Mesothelial cell of epicardium (in vitro differentiated cells): ENCODE measurements at regions not wholly inside any gene's neighbourhood (a gene's known extent, or its start where the extent isn't known, plus 50 kb on each side); places are given as distances from the start of the nearest gene placed in this dataset.

ENCODE experiments used
- DNase-seq, 2 experiments: peaks; one replicate each; pipeline ENCODE4 v3.0.0; 2021; ENCODE audit warnings: low spot score in 2 of 2; ENCODE audit not compliant: unreplicated experiment in 2 of 2
- H3K27ac Mint-ChIP-seq: 2 replicates; pipeline ENCODE4 v1.8.0; 2021; ENCODE audit warnings: mixed read lengths
- H3K27me3 Mint-ChIP-seq: 2 replicates; pipeline ENCODE4 v1.8.0; 2021; ENCODE audit warnings: low read depth, mixed read lengths
- H3K36me3 Mint-ChIP-seq: 2 replicates; pipeline ENCODE4 v1.8.0; 2021; ENCODE audit warnings: mixed read lengths
- H3K4me1 Mint-ChIP-seq: 2 replicates; pipeline ENCODE4 v1.8.0; 2021; ENCODE audit warnings: mixed read lengths
- H3K4me3 Mint-ChIP-seq: 2 replicates; pipeline ENCODE4 v1.8.0; 2021; ENCODE audit warnings: mild to moderate bottlenecking, moderate library complexity, mixed read lengths
- H3K9me3 Mint-ChIP-seq: 2 replicates; pipeline ENCODE4 v1.8.0; 2021; ENCODE audit warnings: mixed read lengths
- TF ChIP-seq, protein P1 (sequence below): fragments of 200-600 bp; sonication (generic); IDR thresholded peaks from one replicate; pipeline ENCODE4 v1.5.0; 2021; ENCODE audit warnings: antibody characterized with exemption; ENCODE audit not compliant: unreplicated experiment

DNA sequence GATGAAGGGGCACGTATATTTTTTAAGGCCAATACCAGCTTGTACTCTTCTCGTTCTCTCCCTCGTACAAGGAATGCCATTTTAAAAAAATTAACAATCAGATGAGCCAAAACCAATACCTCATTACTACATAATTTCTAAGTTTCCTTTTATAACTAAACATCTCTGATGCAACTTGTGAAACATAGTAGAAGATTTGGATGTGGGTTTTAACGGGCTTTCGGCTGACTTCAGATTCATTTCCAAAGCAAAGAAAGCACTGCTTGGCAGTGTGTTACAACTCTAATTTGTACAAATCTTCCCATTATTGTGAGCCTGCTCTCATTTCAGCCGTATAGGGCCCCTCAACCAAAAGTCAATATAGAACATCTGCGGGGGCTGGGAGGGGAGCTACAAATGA lies 99.1 kb upstream of the TMCC3 start:
- TF ChIP-seq, protein P1, sequence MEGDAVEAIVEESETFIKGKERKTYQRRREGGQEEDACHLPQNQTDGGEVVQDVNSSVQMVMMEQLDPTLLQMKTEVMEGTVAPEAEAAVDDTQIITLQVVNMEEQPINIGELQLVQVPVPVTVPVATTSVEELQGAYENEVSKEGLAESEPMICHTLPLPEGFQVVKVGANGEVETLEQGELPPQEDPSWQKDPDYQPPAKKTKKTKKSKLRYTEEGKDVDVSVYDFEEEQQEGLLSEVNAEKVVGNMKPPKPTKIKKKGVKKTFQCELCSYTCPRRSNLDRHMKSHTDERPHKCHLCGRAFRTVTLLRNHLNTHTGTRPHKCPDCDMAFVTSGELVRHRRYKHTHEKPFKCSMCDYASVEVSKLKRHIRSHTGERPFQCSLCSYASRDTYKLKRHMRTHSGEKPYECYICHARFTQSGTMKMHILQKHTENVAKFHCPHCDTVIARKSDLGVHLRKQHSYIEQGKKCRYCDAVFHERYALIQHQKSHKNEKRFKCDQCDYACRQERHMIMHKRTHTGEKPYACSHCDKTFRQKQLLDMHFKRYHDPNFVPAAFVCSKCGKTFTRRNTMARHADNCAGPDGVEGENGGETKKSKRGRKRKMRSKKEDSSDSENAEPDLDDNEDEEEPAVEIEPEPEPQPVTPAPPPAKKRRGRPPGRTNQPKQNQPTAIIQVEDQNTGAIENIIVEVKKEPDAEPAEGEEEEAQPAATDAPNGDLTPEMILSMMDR, result no peak
- H3K27me3 Mint-ChIP-seq, result peaks cover 36% of the 10 kb centered on the region
- no peaks in the 10 kb centered on the region for H3K36me3 Mint-ChIP-seq
- DNase-seq, result no peak
- H3K27ac Mint-ChIP-seq, result no peak overlapping the region
- peaks cover 5% of the 10 kb centered on the region for H3K4me1 Mint-ChIP-seq
- no peak overlapping the region for H3K4me3 Mint-ChIP-seq
- H3K9me3 Mint-ChIP-seq, result peaks cover 3% of the 10 kb centered on the region

DNA sequence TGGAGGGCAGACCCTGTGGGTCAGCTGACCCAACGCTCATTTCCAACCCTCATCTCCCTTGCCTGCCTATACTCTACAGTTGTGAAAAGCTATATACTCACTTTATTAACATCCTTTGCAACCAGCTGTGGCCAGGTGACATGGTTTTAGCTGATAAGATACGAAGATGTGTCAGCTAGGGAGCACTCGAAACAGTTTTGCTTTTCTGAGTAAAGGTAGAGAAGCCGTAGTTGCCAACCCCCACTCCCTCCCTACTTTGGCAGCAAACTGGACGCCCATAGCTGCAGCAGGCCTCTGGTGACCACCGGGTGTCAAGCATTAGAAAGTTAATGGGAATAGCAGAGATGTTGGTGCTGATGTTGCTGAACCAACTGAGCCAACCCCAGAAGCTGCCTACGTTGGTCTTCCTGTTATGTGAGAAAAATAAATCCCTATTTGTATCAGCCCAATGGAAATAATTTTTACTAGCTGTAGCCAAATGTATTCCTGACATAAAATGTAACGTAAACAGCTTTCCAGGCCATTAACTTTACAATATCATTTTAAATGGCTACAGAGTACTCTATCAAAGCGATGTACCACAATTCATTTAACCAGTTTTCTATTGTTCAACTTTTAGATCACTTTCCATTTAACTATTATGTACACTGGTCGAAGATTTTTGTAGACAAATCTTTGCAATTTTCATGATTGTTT lies 98.5 kb upstream of the TMCC3 start:
- peaks cover 3% of the 10 kb centered on the region for H3K9me3 Mint-ChIP-seq
- peaks cover 39% of the 10 kb centered on the region for H3K27me3 Mint-ChIP-seq
- H3K4me3 Mint-ChIP-seq, result no peak overlapping the region
- no peaks in the 10 kb centered on the region for H3K36me3 Mint-ChIP-seq
- DNase-seq, result no peak
- no peak overlapping the region for H3K27ac Mint-ChIP-seq
- TF ChIP-seq, protein P1, result no peak
- H3K4me1 Mint-ChIP-seq, result peaks cover 5% of the 10 kb centered on the region

DNA sequence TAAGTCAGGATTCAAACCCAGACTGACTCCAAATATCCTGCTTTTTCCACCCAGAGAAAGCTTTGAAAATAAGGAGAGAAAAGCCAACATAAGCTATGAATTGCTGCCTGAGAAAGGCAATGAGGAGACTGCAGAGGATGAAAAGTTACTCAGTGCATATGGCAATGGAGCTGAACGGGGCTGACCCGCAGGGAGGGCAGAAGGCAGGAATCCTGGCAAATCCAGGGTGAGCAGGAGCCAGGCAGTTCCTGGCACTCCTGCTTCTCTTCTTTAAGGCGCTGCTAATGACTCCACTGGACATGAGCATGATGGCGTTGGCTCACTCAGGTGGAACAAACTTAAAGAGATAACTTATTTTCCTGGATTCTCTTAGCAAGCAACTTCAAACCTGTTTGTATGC lies 95.2 kb upstream of the TMCC3 start:
- TF ChIP-seq, protein P1, result no peak
- H3K27ac Mint-ChIP-seq, result no peak overlapping the region
- peaks cover 3% of the 10 kb centered on the region for H3K9me3 Mint-ChIP-seq
- H3K4me1 Mint-ChIP-seq, result peaks cover 8% of the 10 kb centered on the region
- no peak for DNase-seq
- H3K4me3 Mint-ChIP-seq, result no peak overlapping the region
- no peaks in the 10 kb centered on the region for H3K36me3 Mint-ChIP-seq
- peaks cover 26% of the 10 kb centered on the region for H3K27me3 Mint-ChIP-seq

DNA sequence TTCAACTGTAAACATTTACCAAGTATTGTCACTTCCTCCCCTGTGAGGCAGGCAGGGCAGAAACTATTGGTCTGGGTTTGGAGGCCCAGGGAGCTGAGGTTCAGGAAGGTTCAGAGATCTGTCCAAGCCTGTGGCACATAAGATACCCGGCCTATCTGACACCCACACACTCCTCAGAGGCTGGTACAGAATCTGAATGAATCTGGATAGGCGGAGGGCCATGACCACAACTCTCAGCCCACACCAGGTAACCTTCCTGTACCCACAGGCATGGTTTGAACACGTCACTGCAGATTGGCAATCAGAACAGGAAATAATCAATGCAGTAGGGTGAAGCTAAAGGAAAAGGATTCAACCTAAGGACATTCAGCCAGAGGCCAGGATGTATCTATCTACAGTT lies 92.8 kb upstream of the TMCC3 start:
- Mint-ChIP-seq H3K4me3 (no peak overlapping the region), H3K36me3 (no peaks in the 10 kb centered on the region), H3K9me3 (peaks cover 3% of the 10 kb centered on the region), H3K4me1 (peaks cover 8% of the 10 kb centered on the region), H3K27ac (no peak overlapping the region), H3K27me3 (peaks cover 26% of the 10 kb centered on the region)
- DNase-seq, result no peak
- TF ChIP-seq, protein P1, result no peak

DNA sequence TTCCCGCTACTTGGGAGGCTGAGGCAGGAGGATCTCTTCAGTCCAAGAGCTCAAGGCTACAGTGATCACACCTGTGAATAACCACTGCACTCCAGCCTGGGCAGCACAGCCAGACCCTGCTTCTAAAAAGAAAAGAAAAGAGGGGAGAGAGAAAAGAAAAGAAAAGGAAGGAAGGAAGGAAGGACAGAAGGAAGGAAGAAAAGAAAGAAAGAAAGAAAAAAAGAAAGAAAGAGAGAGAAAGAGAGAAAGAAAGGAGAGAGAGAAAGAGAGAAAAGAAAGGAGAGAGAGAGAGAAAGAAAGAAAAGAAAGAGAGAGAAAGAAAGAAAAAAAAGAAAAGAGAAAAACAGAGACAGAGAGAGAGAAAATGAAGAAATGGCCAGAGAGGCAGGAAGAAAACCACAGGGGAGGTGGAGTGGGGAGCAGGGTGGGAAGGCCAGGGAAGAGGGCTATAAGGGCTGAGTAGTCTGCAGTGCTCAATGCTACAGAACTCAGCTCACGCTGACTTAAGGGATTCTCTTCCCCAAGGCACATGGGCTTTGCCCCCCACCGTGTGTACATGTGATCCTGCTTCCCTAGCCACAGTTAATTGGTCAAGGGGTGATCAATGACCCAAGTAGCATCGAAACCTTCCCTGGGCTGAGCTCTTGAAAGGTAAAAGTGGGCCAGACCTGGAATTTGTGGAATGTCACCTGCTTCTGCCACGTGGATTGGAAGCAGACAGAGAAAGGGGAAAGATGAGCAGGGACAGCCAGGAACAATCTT lies 90.4 kb upstream of the TMCC3 start:
- no peak for DNase-seq
- H3K4me3 Mint-ChIP-seq, result no peak overlapping the region
- no peaks in the 10 kb centered on the region for H3K9me3 Mint-ChIP-seq
- H3K4me1 Mint-ChIP-seq, result peaks cover 8% of the 10 kb centered on the region
- TF ChIP-seq, protein P1, result no peak
- H3K27me3 Mint-ChIP-seq, result peaks cover 17% of the 10 kb centered on the region
- no peak overlapping the region for H3K27ac Mint-ChIP-seq
- H3K36me3 Mint-ChIP-seq, result no peaks in the 10 kb centered on the region
